GM11168 (cell line): ENCODE measurements at regions not wholly inside any gene's neighbourhood (a gene's known extent, or its start where the extent isn't known, plus 50 kb on each side); places are given as distances from the start of the nearest gene placed in this dataset.

Source experiments
- in situ Hi-C: fragments of 300-500 bp; cut with MboI; formaldehyde crosslinking; loops from one replicate; pipeline ENCODE4 v1.12.0; 2022; ENCODE audit warnings: low sequenced_read_pairs; ENCODE audit not compliant: unreplicated experiment

- in situ Hi-C loops, result no loop called here
Observed at GRCh38 chr2:60652832-60653340, 99.4 kb upstream of the BCL11A start.

GRCh38 chr2:60657673-60658072 is 98.4 kb upstream of the PAPOLG start:
- in situ Hi-C loops, result no loop called here

- in situ Hi-C loops, result no loop called here
Observed at GRCh38 chr2:60659026-60659425, 97.0 kb upstream of the PAPOLG start.

- in situ Hi-C loops, result no loop called here
Observed at GRCh38 chr2:60661073-60661738, 94.9 kb upstream of the PAPOLG start.

GRCh38 chr2:60662781-60663180 is 93.3 kb upstream of the PAPOLG start:
- in situ Hi-C loops, result no loop called here

GRCh38 chr2:60671966-60672365 is 84.1 kb upstream of the PAPOLG start:
- in situ Hi-C loops, result no loop called here

GRCh38 chr2:60674524-60675165 is 81.4 kb upstream of the PAPOLG start:
- in situ Hi-C loops, result no loop called here

GRCh38 chr2:60675301-60675700 is 80.8 kb upstream of the PAPOLG start:
- in situ Hi-C loops, result no loop called here

GRCh38 chr2:60676706-60677330 is 79.2 kb upstream of the PAPOLG start:
- in situ Hi-C loops, result no loop called here

GRCh38 chr2:60677356-60677755 is 78.7 kb upstream of the PAPOLG start:
- in situ Hi-C loops, result no loop called here

- in situ Hi-C loops, result no loop called here
Observed at GRCh38 chr2:60678551-60678950, 77.5 kb upstream of the PAPOLG start.

GRCh38 chr2:60679036-60679780 is 76.9 kb upstream of the PAPOLG start:
- in situ Hi-C loops, result no loop called here

GRCh38 chr2:60693551-60693950 is 62.5 kb upstream of the PAPOLG start:
- in situ Hi-C loops, result loop anchor here (10.0 kb wide), 1 partner anchor 311 kb away; no protein-coding TSS in a partner anchor

- in situ Hi-C loops, result loop anchor here (10.0 kb wide), 1 partner anchor 309 kb away; no protein-coding TSS in a partner anchor
Observed at GRCh38 chr2:60695793-60696192, 60.3 kb upstream of the PAPOLG start.

GRCh38 chr2:60699617-60700016 is 56.5 kb upstream of the PAPOLG start:
- in situ Hi-C loops, result loop anchor here (10.0 kb wide), 1 partner anchor 305 kb away; no protein-coding TSS in a partner anchor

GRCh38 chr2:60706021-60706420 is 50.0 kb upstream of the PAPOLG start:
- in situ Hi-C loops, result no loop called here
